Tibial nerve (tissue), 4 donors: ENCODE measurements at regions not wholly inside any gene's neighbourhood (a gene's known extent, or its start where the extent isn't known, plus 50 kb on each side); places are given as distances from the start of the nearest gene placed in this dataset.

Experiments used
- CTCF ChIP-seq, 5 experiments: fragments of 200-600 bp in 3 of 5; fragments of 450-650 bp in 2 of 5; sonication (generic) in 3 of 5; IDR thresholded peaks; one replicate each; pipeline ENCODE4 v1.5.1; 2016 to 2019; ENCODE audit warnings: antibody characterized with exemption in 5 of 5, mild to moderate bottlenecking in 3 of 5, moderate library complexity in 2 of 5
- EP300 ChIP-seq, 2 donors: sonication (generic); formaldehyde crosslinking; IDR thresholded peaks; one replicate each; pipeline ENCODE4 v1.6.1; 2017; ENCODE audit warnings: antibody characterized with exemption in 2 of 2, mild to moderate bottlenecking in 1 of 2
- POLR2A ChIP-seq, 2 donors: fragments of 450-650 bp; IDR thresholded peaks; one replicate each; pipeline ENCODE4 v1.6.1; 2017; ENCODE audit warnings: antibody characterized with exemption in 2 of 2, mild to moderate bottlenecking in 2 of 2, moderate library complexity in 2 of 2

GRCh38 chr3:55197021-55197420 lies 269.2 kb upstream of the LRTM1 start:
- TF ChIP-seq POLR2A (IDR thresholded peaks at IDR 0.05) (no peak), CTCF (IDR thresholded peaks at IDR 0.05) (no peak), EP300 (IDR thresholded peaks at IDR 0.05) (no peak)
